ENCODE measurements at regions not wholly inside any gene's neighbourhood (a gene's known extent, or its start where the extent isn't known, plus 50 kb on each side); places are given as distances from the start of the nearest gene placed in this dataset.

DNA sequence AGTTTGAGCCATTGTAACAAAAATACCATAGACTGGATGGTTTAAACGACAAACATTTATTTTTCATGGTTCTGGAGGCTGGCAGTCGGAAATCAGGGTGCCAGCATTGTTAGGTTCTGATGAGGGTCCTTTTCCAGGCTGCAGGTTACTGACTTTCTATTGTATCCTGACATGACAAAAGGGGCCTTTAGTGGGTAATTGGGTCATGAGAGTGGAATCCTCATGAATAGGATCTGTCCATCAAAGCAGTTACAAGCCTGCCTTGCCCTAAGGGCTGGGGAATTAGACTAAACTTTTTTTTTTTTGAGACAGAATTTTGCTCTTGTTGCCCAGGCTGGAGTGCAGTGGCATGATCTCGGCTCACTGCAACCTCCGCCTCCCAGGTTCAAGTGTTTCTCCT lies 347.9 kb upstream of the TSHZ2 start:
- TF ChIP-seq POLR2A (IDR thresholded peaks at IDR 0.05; ENCODE audit: low read depth) = no peak
- TF ChIP-seq, protein P1, sequence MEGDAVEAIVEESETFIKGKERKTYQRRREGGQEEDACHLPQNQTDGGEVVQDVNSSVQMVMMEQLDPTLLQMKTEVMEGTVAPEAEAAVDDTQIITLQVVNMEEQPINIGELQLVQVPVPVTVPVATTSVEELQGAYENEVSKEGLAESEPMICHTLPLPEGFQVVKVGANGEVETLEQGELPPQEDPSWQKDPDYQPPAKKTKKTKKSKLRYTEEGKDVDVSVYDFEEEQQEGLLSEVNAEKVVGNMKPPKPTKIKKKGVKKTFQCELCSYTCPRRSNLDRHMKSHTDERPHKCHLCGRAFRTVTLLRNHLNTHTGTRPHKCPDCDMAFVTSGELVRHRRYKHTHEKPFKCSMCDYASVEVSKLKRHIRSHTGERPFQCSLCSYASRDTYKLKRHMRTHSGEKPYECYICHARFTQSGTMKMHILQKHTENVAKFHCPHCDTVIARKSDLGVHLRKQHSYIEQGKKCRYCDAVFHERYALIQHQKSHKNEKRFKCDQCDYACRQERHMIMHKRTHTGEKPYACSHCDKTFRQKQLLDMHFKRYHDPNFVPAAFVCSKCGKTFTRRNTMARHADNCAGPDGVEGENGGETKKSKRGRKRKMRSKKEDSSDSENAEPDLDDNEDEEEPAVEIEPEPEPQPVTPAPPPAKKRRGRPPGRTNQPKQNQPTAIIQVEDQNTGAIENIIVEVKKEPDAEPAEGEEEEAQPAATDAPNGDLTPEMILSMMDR (IDR thresholded peaks at IDR 0.05) = no peak

Measured in esophagus muscularis mucosa (tissue), 3 donors.